HCT116 (cell line): ENCODE measurements at regions not wholly inside any gene's neighbourhood (a gene's known extent, or its start where the extent isn't known, plus 50 kb on each side); places are given as distances from the start of the nearest gene placed in this dataset.

Experiments used
- POLR2A ChIP-seq: IDR thresholded peaks from 2 replicates; pipeline ENCODE4 v1.7.0; 2011; ENCODE audit warnings: borderline replicate concordance; ENCODE audit not compliant: insufficient read depth, insufficient read length; ENCODE audit errors: extremely low read depth
- RAD21 ChIP-seq: IDR thresholded peaks from 2 replicates; pipeline ENCODE4 v1.6.1; 2012; ENCODE audit warnings: low read depth, mild to moderate bottlenecking
- SP1 ChIP-seq: IDR thresholded peaks from 2 replicates; pipeline ENCODE4 v1.6.1; 2012; ENCODE audit warnings: low read depth
- TF ChIP-seq, protein P1 (sequence below), 3 experiments: fragments of 200-600 bp in 1 of 3; sonication (generic) in 1 of 3; IDR thresholded peaks in 2 of 3; conservative IDR thresholded peaks in 1 of 3; 2 replicates each; pipeline ENCODE4 v1.5.1; 2012 to 2017; ENCODE audit warnings: low read depth in 2 of 3, low read length in 2 of 3, antibody characterized with exemption in 1 of 3, borderline replicate concordance in 1 of 3, control low read depth in 1 of 3, mild to moderate bottlenecking in 1 of 3, mixed read lengths in 1 of 3, mixed run types in 1 of 3, moderate library complexity in 1 of 3; ENCODE audit not compliant: insufficient read depth in 1 of 3

DNA sequence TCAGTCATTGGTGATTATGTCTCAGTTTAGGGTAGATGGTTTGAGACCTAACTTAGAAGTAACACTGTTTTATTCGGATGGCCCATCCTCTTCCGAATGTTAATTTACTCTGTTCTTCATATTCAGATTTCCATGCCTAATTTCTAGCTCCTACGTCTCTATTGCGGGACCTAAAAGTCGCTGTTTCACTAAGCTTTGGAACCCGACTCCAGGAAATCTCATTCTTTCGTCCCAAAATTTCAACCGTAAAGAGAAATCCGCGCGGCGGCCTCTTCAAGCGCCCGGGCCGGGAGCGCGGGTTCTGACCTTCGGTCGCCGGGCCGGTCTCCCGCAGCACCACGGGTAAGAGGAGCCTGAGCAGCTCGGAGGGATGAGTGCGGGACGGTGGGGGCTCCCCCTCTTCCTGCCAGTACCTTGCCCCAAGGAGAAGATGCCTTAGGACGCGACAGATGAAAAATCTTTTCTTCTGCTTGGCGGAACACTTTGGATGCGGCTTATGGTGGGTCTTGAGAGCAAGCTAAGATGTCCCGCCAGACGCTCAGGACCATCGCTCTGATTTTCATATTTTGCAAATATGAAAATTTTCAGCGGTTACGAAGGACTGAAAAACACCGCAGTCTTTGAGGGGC is 128.7 kb downstream of the PPIAL4G start:
- TF ChIP-seq POLR2A = no peak
- TF ChIP-seq SP1 = no peak
- TF ChIP-seq, protein P1, sequence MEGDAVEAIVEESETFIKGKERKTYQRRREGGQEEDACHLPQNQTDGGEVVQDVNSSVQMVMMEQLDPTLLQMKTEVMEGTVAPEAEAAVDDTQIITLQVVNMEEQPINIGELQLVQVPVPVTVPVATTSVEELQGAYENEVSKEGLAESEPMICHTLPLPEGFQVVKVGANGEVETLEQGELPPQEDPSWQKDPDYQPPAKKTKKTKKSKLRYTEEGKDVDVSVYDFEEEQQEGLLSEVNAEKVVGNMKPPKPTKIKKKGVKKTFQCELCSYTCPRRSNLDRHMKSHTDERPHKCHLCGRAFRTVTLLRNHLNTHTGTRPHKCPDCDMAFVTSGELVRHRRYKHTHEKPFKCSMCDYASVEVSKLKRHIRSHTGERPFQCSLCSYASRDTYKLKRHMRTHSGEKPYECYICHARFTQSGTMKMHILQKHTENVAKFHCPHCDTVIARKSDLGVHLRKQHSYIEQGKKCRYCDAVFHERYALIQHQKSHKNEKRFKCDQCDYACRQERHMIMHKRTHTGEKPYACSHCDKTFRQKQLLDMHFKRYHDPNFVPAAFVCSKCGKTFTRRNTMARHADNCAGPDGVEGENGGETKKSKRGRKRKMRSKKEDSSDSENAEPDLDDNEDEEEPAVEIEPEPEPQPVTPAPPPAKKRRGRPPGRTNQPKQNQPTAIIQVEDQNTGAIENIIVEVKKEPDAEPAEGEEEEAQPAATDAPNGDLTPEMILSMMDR (IDR thresholded peaks at IDR 0.05 in 2 of 3, conservative IDR thresholded peaks at IDR 0.05 in 1 of 3; ENCODE audit: borderline replicate concordance in 1 of 3, insufficient read depth in 1 of 3, low read depth in 2 of 3, low read length in 2 of 3) = no peak
- TF ChIP-seq RAD21 = no peak
